CD4-positive, alpha-beta T cell (primary cell): ENCODE measurements at regions not wholly inside any gene's neighbourhood (a gene's known extent, or its start where the extent isn't known, plus 50 kb on each side); places are given as distances from the start of the nearest gene placed in this dataset.

Experiments used
- ATAC-seq: fragments of 200-7000 bp; cut with Tn5 transposase; one replicate; pipeline ENCODE4 v1.10.0; 2022; ENCODE audit warnings: mild to moderate bottlenecking; ENCODE audit not compliant: poor library complexity
- CTCF ChIA-PET: fragments of 350-600 bp; sonication (Branson Sonifier 250); formaldehyde crosslinking; loops from one replicate; lab custom pipeline; 2021; ENCODE audit warnings: antibody characterized with exemption, inconsistent platforms; lab: Charles Lee
- POLR2A ChIA-PET: fragments of 350-600 bp; sonication (Branson Sonifier 250); formaldehyde crosslinking; loops from one replicate; lab custom pipeline; 2021; ENCODE audit warnings: antibody characterized with exemption, inconsistent platforms; lab: Charles Lee
- DNase-seq, 14 experiments: peaks; one replicate each; pipeline ENCODE4 v3.0.0-alpha.2; 2013 to 2020; ENCODE audit warnings: mixed read lengths in 2 of 14
- H3K27ac ChIP-seq, 2 donors: one replicate each; pipeline versions ENCODE4 v1.5.1 to v1.7.0; 2013; ENCODE audit warnings: low read length in 2 of 2, low read depth in 1 of 2, mild to moderate bottlenecking in 1 of 2
- H3K27me3 ChIP-seq, 2 experiments: 1 replicate in 1 of 2; 2 replicates in 1 of 2; pipeline versions ENCODE4 v1.6.1 to v1.7.0; 2013; ENCODE audit warnings: low read length in 2 of 2, control low read depth in 1 of 2, mild to moderate bottlenecking in 1 of 2, moderate library complexity in 1 of 2; ENCODE audit not compliant: insufficient read depth in 2 of 2, control insufficient read depth in 1 of 2
- H3K36me3 ChIP-seq: one replicate; pipeline ENCODE4 v1.6.1; 2013; ENCODE audit warnings: low read length, control low read depth; ENCODE audit not compliant: insufficient read depth
- H3K4me1 ChIP-seq: one replicate; pipeline ENCODE4 v1.6.1; 2013; ENCODE audit warnings: low read length, control low read depth; ENCODE audit not compliant: insufficient read depth
- H3K4me3 ChIP-seq: one replicate; pipeline ENCODE4 v1.5.1; 2013; ENCODE audit warnings: mild to moderate bottlenecking, low read length, moderate library complexity
- H3K9me3 ChIP-seq, 2 experiments: 1 replicate in 1 of 2; 2 replicates in 1 of 2; pipeline versions ENCODE4 v1.6.1 to v1.7.0; 2013; ENCODE audit warnings: low read length in 2 of 2, mild to moderate bottlenecking in 2 of 2, control low read depth in 1 of 2, moderate library complexity in 1 of 2; ENCODE audit not compliant: control insufficient read depth in 1 of 2, insufficient read depth in 1 of 2
- H3K27ac Mint-ChIP-seq: one replicate; pipeline ENCODE4 v1.8.0; 2020; ENCODE audit warnings: mixed read lengths
- H3K27me3 Mint-ChIP-seq: one replicate; pipeline ENCODE4 v1.8.0; 2021; ENCODE audit warnings: mixed read lengths
- H3K36me3 Mint-ChIP-seq: one replicate; pipeline ENCODE4 v1.8.0; 2021; ENCODE audit warnings: low read depth, mixed read lengths
- H3K4me1 Mint-ChIP-seq: one replicate; pipeline ENCODE4 v1.8.0; 2021; ENCODE audit warnings: low read depth, mixed read lengths
- H3K4me3 Mint-ChIP-seq: one replicate; pipeline ENCODE4 v1.8.0; 2020; ENCODE audit warnings: mild to moderate bottlenecking, mixed read lengths
- H3K9me3 Mint-ChIP-seq: one replicate; pipeline ENCODE4 v1.8.0; 2020; ENCODE audit warnings: mixed read lengths
- intact Hi-C, 2 experiments: fragments of 100-400 bp; cut with DNase I in 1 of 2; cut with micrococcal nuclease in 1 of 2; formaldehyde crosslinking; loops; one replicate each; pipeline versions ENCODE4 v1.15.1 to v1.9.0; 2023 to 2025; cut with DNase I, micrococcal nuclease
- TF ChIP-seq, protein P1 (sequence below): fragments of 200-600 bp; IDR thresholded peaks from one replicate; pipeline ENCODE4 v1.8.0; 2022; ENCODE audit warnings: antibody characterized with exemption, mild to moderate bottlenecking

DNA sequence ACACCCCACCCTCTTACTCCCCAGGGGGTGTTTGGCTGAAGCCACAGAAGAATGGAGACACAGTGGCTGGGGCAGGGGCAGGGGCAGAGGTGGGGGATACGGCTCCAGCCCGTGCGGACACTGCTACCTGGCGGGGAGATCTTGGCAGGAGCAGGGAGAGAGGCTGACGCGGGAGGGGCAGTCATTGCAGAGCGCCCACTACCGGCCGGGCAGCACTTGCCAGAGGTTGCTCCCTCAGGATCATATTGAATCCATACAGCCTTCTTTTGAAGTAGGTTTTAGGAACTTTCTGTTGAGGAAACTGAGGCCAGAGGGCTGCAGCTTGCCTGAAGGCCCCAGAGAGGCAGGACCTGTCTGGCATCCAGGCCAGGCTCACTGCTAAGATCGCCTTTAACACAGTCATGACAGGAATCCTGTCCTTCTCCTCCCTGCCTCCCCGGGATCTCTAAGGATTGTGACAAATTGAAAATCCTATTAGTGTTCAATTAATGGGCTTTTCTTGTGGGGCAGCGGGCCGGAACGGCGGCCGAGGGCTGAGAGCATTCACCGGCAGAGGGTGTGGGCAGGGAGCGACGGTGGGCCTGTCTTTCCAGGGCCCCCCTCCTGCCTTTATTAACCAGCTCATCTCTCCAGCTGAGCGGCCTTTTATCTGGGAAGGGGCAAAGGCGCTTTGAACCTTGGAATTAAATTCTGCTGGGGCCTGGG, 65.5 kb upstream of the WNT4 start:
- intact Hi-C loops = no loop called here
- Histone ChIP-seq H3K9me3 (peaks cover 0 to 10% of the 10 kb centered on the region in 2 experiments), H3K4me1 (no peaks in the 10 kb centered on the region), H3K4me3 (no peak overlapping the region), H3K36me3 (no peaks in the 10 kb centered on the region), H3K27ac (no peak overlapping the region), H3K27me3 (peaks cover 32 to 57% of the 10 kb centered on the region in 2 experiments)
- ATAC-seq = no peak
- Mint-ChIP-seq H3K36me3 (no peaks in the 10 kb centered on the region), H3K4me1 (no peaks in the 10 kb centered on the region), H3K27me3 (peaks cover 85% of the 10 kb centered on the region), H3K9me3 (no peaks in the 10 kb centered on the region), H3K4me3 (no peak overlapping the region), H3K27ac (no peak overlapping the region)
- ChIA-PET CTCF (no interaction called here), POLR2A (no interaction called here)
- no peak for DNase-seq
- TF ChIP-seq, protein P1, sequence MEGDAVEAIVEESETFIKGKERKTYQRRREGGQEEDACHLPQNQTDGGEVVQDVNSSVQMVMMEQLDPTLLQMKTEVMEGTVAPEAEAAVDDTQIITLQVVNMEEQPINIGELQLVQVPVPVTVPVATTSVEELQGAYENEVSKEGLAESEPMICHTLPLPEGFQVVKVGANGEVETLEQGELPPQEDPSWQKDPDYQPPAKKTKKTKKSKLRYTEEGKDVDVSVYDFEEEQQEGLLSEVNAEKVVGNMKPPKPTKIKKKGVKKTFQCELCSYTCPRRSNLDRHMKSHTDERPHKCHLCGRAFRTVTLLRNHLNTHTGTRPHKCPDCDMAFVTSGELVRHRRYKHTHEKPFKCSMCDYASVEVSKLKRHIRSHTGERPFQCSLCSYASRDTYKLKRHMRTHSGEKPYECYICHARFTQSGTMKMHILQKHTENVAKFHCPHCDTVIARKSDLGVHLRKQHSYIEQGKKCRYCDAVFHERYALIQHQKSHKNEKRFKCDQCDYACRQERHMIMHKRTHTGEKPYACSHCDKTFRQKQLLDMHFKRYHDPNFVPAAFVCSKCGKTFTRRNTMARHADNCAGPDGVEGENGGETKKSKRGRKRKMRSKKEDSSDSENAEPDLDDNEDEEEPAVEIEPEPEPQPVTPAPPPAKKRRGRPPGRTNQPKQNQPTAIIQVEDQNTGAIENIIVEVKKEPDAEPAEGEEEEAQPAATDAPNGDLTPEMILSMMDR = no peak

DNA sequence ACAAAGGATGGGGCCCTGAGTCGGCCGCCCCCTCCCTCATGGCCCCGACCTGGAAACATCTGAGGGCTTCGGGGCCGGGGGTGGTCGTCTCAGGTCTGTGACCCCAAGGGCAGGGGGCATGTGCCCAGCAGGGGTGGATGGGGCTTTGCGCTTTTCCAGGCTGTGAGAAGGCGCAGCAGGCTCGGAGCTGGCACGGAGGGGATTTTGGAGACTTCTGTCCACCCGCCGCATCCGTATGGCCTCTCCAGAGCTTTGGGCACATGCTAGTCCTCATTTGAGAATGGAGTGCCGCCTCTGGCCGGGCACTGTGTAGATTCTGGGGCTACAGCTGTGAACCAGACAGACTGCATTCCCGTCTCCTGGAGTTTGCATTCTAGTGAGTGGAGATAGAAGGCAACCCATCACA, 66.1 kb upstream of the WNT4 start:
- POLR2A ChIA-PET = no interaction called here
- no peaks in the 10 kb centered on the region for H3K4me1 ChIP-seq
- H3K9me3 ChIP-seq = peaks cover 0 to 10% of the 10 kb centered on the region in 2 experiments
- Mint-ChIP-seq H3K4me1 (no peaks in the 10 kb centered on the region), H3K27me3 (peaks cover 79% of the 10 kb centered on the region), H3K27ac (no peak overlapping the region), H3K4me3 (no peak overlapping the region), H3K9me3 (no peaks in the 10 kb centered on the region), H3K36me3 (no peaks in the 10 kb centered on the region)
- H3K4me3 ChIP-seq = no peak overlapping the region
- intact Hi-C loops = no loop called here
- no peak for DNase-seq
- CTCF ChIA-PET = no interaction called here
- no peak overlapping the region for H3K27ac ChIP-seq
- ATAC-seq = no peak
- no peaks in the 10 kb centered on the region for H3K36me3 ChIP-seq
- TF ChIP-seq, protein P1 = no peak
- peaks cover 31 to 54% of the 10 kb centered on the region in 2 experiments for H3K27me3 ChIP-seq

DNA sequence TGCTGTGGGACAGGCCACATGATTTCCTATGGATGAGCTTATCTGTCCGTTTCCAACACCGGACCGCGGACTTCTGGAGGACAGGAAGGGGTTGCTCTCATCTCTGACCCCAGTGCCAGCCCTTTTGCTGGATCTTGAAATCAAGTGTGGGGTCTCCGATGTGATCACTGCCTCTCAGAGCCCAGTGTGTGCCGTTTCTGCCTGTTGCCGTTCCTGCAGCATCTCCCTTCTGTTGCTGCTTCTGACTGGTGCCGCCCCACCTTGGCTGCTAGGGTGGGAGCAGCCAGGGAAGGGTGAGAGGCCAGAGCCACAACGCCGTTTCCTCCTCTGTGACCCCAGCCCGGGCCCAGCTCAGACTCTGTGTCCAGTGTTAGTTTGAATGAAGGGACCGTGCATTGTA, 67.3 kb upstream of the WNT4 start:
- intact Hi-C loops = no loop called here
- ChIA-PET CTCF (no interaction called here), POLR2A (no interaction called here)
- Histone ChIP-seq H3K4me3 (no peak overlapping the region), H3K27ac (no peak overlapping the region), H3K36me3 (no peaks in the 10 kb centered on the region), H3K9me3 (peaks cover 0 to 10% of the 10 kb centered on the region in 2 experiments), H3K27me3 (peaks cover 30 to 56% of the 10 kb centered on the region in 2 experiments), H3K4me1 (no peaks in the 10 kb centered on the region)
- TF ChIP-seq, protein P1 = no peak
- no peaks in the 10 kb centered on the region for H3K4me1 Mint-ChIP-seq
- peaks cover 70% of the 10 kb centered on the region for H3K27me3 Mint-ChIP-seq
- ATAC-seq (no peak), DNase-seq (no peak)
- H3K27ac Mint-ChIP-seq = no peak overlapping the region
- H3K4me3 Mint-ChIP-seq = no peak overlapping the region
- no peaks in the 10 kb centered on the region for H3K36me3 Mint-ChIP-seq
- H3K9me3 Mint-ChIP-seq = no peaks in the 10 kb centered on the region
